ENCODE measurements at regions not wholly inside any gene's neighbourhood (a gene's known extent, or its start where the extent isn't known, plus 50 kb on each side); places are given as distances from the start of the nearest gene placed in this dataset.

- no peak for DNase-seq
These were observed 88.1 kb upstream of the STARD13 start for GRCh38 chr13:33373624-33374023.

GRCh38 chr13:33375421-33375820 lies 89.9 kb upstream of the STARD13 start:
- no peak for DNase-seq

DNA sequence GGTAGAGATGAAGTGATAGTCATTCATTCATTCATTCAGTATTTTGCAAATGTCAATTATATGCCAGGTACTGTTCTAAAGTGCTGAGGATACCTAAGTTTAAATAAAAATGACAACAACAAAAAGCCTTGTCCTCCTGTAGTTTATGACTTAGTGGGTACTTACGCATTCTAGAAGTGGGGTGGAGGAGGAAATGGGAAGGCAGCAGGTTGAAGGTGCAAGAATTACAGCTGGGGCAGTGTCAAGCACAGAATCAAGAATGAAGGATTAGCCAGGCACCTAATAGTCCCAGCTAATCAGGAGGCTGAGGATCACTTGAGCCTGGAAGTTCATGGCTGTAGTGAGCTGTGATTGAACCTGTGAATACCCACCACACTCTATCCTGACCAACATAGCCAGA lies 90.7 kb upstream of the STARD13 start:
- DNase-seq: no peak

GRCh38 chr13:33377411-33377810 lies 91.9 kb upstream of the STARD13 start:
- no peak for DNase-seq

- DNase-seq: no peak
These were observed 92.3 kb upstream of the STARD13 start for GRCh38 chr13:33377825-33378224.

DNA sequence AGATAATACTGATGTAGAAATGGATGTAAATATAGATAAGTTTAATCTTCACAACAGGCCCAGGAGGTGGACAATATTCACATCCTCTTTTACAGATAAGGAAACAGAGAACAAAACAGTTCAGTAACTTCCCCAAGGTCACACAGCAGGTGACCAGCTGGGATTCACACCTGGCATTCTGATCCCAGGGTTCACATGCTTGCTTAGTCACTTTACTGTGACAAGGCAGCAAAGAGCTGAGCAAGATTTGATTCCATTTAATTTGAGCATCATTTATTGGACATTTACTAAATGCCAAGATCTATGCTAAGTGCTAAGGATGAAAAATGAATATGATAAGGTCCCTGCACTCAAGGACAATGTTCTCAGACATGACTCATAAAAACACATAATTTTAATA lies 94.1 kb upstream of the STARD13 start:
- no peak for DNase-seq

- no peak for DNase-seq
These were observed 95.0 kb upstream of the STARD13 start for GRCh38 chr13:33380487-33381079.

GRCh38 chr13:33381180-33381579 lies 95.6 kb upstream of the STARD13 start:
- no peak for DNase-seq

DNA sequence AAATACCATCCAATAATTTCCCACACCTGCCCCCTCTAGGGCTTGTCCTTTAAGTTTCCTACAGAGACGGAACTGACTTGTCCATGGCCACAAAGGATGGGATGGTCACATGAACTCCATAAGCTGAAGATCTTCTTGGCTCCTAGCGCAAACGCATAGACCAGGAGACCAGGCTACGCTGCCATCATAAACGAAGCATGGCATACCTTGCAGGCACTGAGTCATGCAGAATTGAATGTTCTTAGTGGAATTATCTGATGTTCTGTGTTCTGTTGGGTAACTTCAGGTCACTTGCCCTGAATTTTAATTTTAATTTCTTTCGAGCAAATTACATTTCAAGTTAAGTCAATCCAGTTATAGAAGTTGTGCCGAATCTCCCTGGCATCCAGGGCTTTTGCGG lies 96.4 kb upstream of the STARD13 start:
- no peak for DNase-seq

DNA sequence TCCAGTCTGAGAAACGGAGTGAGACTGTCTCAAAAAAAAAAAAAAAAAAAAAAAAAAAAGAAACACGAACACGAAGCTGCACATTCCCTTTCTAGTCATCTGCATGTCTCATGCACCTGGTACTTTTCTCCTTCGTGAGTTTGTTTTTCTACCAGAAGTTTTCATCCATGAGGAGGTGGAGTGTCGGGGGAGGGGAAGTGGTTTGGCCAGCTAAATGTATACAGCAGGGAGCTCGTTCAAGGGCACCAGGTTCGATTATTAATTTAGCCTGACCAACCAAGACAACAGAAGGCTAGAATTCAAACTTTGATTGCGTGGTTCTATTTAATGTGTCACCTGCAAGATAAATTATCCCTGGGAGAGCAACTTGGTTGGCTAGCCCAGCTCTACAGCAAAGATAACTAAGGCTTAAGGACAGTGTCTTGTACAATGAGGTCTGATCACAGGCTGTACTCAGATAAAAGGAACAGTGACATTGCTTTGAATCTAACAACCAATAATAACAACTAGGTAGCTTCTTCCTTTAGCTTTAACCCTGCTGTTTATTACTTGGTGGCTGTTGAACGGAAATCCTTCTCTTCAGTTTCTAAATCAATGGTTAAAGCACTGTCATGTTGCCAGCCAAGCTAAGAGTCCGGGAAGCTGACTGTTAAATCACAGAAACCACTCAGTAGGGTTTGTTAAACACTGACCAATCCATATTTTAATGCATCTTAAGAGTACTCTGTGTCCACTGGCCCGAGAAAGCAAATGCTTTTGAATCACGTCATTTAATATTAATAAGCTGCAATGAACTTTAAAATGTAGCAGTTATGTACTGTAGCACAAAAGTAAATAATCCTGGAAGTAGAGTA lies 98.4 kb upstream of the STARD13 start:
- DNase-seq: peak; percentile 71

- no peak for DNase-seq
These were observed 102.9 kb upstream of the STARD13 start for GRCh38 chr13:33388286-33388998.

GRCh38 chr13:33392794-33393405 lies 107.3 kb upstream of the STARD13 start:
- DNase-seq: no peak

DNA sequence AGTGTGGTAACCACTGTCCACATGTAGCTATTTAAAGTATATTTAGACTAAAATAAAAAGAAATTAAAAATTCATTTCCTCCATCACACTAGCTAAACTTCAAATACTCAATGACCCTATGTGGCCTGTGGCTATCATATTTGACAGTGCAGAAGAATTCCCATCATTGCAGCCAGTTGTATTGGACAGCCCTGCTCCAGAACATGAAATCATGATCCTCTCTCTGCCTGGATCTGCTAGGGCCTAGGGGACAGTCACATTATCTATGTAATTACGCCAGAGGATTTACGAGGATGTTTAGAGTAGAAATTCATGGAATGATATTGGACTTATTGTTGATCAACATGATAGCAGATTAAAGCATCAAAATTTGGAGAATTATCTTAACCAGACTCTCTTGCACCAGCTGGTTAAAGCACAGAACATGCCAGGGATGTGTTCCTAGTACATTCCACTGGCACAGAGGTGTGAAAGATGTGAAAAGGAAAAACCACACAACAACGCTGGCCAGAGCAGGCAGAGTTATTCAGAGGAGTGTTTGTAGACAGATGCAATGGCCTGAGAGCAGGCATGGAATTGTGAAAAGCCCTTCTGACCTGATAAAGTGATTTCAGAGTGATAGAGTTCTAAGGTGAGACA lies 108.9 kb upstream of the STARD13 start:
- no peak for DNase-seq

DNA sequence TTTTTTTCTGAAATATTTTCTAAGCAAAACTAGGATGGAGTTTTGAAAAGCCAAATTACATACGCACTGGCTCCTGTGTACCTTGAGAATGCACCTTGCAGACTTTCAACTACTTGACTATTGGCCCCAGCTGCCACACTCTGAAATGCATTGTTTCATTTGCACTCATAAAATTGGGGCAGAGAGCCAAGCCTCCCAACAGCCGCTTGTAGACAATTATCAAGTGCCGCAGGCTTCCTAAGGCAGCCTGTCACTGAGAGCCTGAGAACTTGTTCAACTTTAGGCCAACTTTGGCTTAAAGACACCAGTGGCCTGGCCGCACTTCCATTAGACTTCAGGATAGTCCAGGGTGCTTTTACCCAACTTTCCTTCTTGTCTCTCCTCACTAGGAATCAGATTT lies 115.7 kb upstream of the STARD13 start:
- DNase-seq: peak; percentile 57

DNA sequence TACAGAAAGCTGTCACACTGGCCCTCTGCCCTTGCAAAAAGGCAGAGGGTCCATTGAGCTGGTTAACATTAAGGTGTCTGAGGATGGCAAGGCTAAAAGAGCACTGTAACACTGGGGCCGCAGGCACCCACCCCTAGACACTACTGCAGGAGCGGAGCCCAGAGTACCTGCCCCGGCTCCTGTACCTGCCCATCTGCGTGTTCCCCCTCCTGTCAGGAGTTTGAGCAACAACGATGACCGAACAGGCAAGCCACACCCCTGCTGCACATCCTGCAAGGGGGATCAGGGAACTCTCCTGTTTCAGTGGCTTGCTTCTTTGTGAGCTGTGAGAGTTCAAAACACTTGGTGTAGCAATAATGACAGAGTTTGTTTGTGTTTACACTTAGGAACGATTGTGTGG lies 117.4 kb upstream of the STARD13 start:
- DNase-seq: no peak

DNA sequence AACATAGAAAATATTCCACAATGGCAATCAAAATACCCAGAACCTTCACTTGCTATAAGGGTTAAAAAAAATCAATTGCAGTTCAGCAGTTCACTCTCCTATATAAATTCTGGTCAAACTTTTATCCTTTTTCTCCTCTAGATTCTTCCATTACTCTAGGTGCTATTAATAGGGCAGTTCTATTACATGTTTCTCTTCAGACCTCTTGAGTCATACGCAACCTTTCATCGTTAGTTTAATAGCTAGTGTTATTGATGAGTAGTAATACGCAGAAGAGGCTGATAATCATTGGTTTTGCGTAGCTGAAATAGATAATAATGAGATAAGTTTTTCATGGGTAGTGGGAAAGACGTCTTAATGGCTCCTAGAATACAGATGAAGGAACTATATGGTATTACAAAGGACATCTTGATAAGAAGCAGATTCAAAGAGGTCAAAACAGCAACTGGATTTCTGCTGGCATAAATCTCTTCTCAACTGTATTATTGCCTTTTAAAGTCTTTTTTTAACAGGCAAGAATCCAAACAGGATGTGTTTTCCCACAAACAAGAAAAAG lies 118.3 kb upstream of the STARD13 start:
- DNase-seq: no peak

DNA sequence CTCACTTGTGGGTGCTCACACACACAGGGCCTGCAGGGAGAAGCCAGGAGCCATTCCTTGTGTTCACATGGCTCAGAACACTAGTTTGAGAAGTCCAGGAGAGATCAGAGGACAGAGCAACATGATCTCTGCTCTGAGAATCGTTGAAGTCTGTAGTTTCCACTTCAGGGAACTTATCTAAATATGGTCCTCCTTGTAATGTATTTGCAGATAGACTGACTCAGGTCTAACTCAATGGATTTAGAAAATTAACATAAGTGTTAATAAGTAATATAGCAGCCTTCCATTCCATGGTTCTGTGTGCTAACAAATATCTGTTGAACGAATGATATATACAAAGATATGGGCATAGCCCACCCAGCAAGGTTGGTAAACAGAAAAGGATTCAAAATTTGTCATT lies 119.8 kb upstream of the STARD13 start:
- no peak for DNase-seq

GRCh38 chr13:33409673-33410510 lies 124.3 kb upstream of the STARD13 start:
- DNase-seq: no peak

- DNase-seq: no peak
These were observed 125.1 kb upstream of the STARD13 start for GRCh38 chr13:33410619-33411018.

- no peak for DNase-seq
These were observed 125.8 kb upstream of the STARD13 start for GRCh38 chr13:33411312-33411711.

DNA sequence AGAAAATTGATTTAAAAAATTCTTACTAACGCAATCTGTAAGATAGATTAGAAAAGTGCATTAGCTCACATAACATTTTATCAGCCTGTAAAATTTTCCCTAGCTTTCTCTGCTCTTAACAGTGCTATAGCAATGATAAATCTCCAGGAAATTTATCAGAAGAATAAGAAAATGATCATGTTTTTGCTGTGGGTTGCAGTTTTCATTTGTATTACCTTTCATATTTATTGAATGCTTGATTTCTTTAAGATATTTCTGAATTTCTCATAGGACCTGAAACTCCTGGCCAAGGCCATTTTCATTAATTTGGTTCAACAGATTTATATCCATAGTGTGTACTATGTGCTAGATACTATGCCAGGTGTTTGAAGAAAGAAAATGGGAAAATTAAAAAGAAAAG lies 130.3 kb upstream of the STARD13 start:
- no peak for DNase-seq
